Heart left ventricle (tissue), 16 donors: ENCODE measurements at regions not wholly inside any gene's neighbourhood (a gene's known extent, or its start where the extent isn't known, plus 50 kb on each side); places are given as distances from the start of the nearest gene placed in this dataset.

Experiments
- ATAC-seq, 4 donors: fragments of 200-7000 bp; cut with Tn5 transposase; one replicate each; pipeline ENCODE4 v1.9.1; 2020 to 2022; ENCODE audit warnings: moderate library complexity in 4 of 4, mild to moderate bottlenecking in 3 of 4, moderate number of reproducible peaks in 1 of 4
- DNase-seq, 5 donors: peaks; one replicate each; pipeline ENCODE4 v3.0.0-alpha.2; 2020
- H3K27ac ChIP-seq, 12 donors: fragments of 200-600 bp; sonication (generic) in 4 of 12; one replicate each; pipeline versions ENCODE4 v1.5.0 to v1.8.0; 2016 to 2022; ENCODE audit warnings: mild to moderate bottlenecking in 2 of 12
- H3K27me3 ChIP-seq, 9 donors: fragments of 200-600 bp; sonication (generic) in 2 of 9; one replicate each; pipeline versions ENCODE4 v1.5.1 to v1.8.0; 2016 to 2022; ENCODE audit warnings: mild to moderate bottlenecking in 3 of 9
- H3K36me3 ChIP-seq, 9 donors: fragments of 200-600 bp; sonication (generic) in 2 of 9; one replicate each; pipeline versions ENCODE4 v1.5.0 to v1.8.0; 2018 to 2022; ENCODE audit warnings: mild to moderate bottlenecking in 2 of 9
- H3K4me1 ChIP-seq, 12 donors: fragments of 200-600 bp; sonication (generic) in 4 of 12; one replicate each; pipeline versions ENCODE4 v1.5.0 to v1.8.0; 2016 to 2022; ENCODE audit warnings: mild to moderate bottlenecking in 3 of 12
- H3K4me3 ChIP-seq, 12 donors: fragments of 200-600 bp; sonication (generic) in 4 of 12; one replicate each; pipeline versions ENCODE4 v1.5.0 to v1.8.0; 2017 to 2022; ENCODE audit warnings: mild to moderate bottlenecking in 9 of 12, moderate library complexity in 4 of 12
- H3K9me3 ChIP-seq, 12 donors: fragments of 200-600 bp; sonication (generic) in 4 of 12; one replicate each; pipeline versions ENCODE4 v1.5.0 to v1.8.0; 2016 to 2022; ENCODE audit warnings: mild to moderate bottlenecking in 1 of 12
- CTCF ChIP-seq, 12 donors: fragments of 200-600 bp; sonication (generic) in 4 of 12; IDR thresholded peaks; one replicate each; pipeline versions ENCODE4 v1.5.0 to v1.8.0; 2018 to 2022; ENCODE audit warnings: antibody characterized with exemption in 12 of 12, mild to moderate bottlenecking in 5 of 12
- POLR2A ChIP-seq, 2 donors: fragments of 450-650 bp; IDR thresholded peaks; one replicate each; pipeline ENCODE4 v1.6.1; 2017; ENCODE audit warnings: antibody characterized with exemption in 2 of 2, mild to moderate bottlenecking in 2 of 2, moderate library complexity in 2 of 2
- WGBS, 4 donors: extraction: QIAGEN DNeasy Blood & Tissue Kit in 2 of 4; methylation state at CpG; one replicate each; pipeline versions ENCODE4 v1.1.5 to v1.1.7; 2013 to 2018; 5-methylcytosine and 5-hydroxymethylcytosine counted together
- intact Hi-C, 10 donors: fragments of 100-400 bp; cut with DNase I; formaldehyde crosslinking; loops; one replicate each; pipeline versions ENCODE4 v1.11.1 to v1.14.2; 2022
- donor health status: ischemic (EF 13 %, LVEDD 7.1; RV severe dilation, severe dysfunction).
- donor health status: healthy with polysubstance abuse.
- donor health status: DM: no; HTN: yes; CAD: no.
- donor health status: DM: no; HTN: no; CAD: no.
- donor health status: ischemic (EF 25% LVEDD 6.9; RV normal size, moderate dysfunction).
- donor health status: ischemic (EF 25% LVEDD 5.7; RV mildly dilated, moderate dysfunction).
- donor health status: healthy.
- donor health status: DM: yes; HTN: yes; CAD: no.
- donor health status: ischemic (EF 35%, LVEDD 5.7; RV mildly dilated, moderate dysfunction).
- donor health status: nonischemic (EF 11% LVEDD 7.7; RV severe dilation, severe dysfunction).
- donor health status: DM: yes; HTN: yes; CAD: no.
- donor health status: PGD.
- donor health status: ischemic (EF 29% LVEDD 5.4; RV normal size, mild dysfunction).
- donor health status: nonischemic (EF 23%, LVEDD 6.1; RV moderate dilation, normal function).

GRCh38 chr7:156101355-156101754 lies 289.1 kb upstream of the SHH start:
- 89 to 97% (median 94%) methylated on average over 6 of the region's 6 CpGs for WGBS, 4 donors
- Histone ChIP-seq H3K36me3 (no peaks in the 10 kb centered on the region), H3K4me1 (no peaks in the 10 kb centered on the region), H3K9me3 (no peaks in the 10 kb centered on the region), H3K27ac (no peak overlapping the region), H3K4me3 (no peak overlapping the region), H3K27me3 (peaks cover 0 to 15% (median 0%) of the 10 kb centered on the region in 9 donors)
- DNase-seq = no peak
- intact Hi-C loops = no loop called here
- no peak for ATAC-seq
- no peak for TF ChIP-seq CTCF (IDR thresholded peaks at IDR 0.05)
- no peak for TF ChIP-seq POLR2A (IDR thresholded peaks at IDR 0.05)

GRCh38 chr7:156100086-156100485 lies 287.8 kb upstream of the SHH start:
- H3K9me3 ChIP-seq = no peaks in the 10 kb centered on the region
- H3K27ac ChIP-seq = no peak overlapping the region
- no peak for ATAC-seq
- intact Hi-C loops = no loop called here
- H3K4me3 ChIP-seq = no peak overlapping the region
- no peaks in the 10 kb centered on the region for H3K36me3 ChIP-seq
- no peak for TF ChIP-seq POLR2A (IDR thresholded peaks at IDR 0.05)
- no peak for TF ChIP-seq CTCF (IDR thresholded peaks at IDR 0.05)
- WGBS, 4 donors = 62 to 69% (median 64%) methylated on average over 3 to 6 of the region's 6 CpGs
- H3K4me1 ChIP-seq = no peaks in the 10 kb centered on the region
- no peak for DNase-seq
- peaks cover 0 to 18% (median 0%) of the 10 kb centered on the region in 9 donors for H3K27me3 ChIP-seq

- TF ChIP-seq POLR2A (IDR thresholded peaks at IDR 0.05) = no peak
- no peak for TF ChIP-seq CTCF (IDR thresholded peaks at IDR 0.05)
- no peaks in the 10 kb centered on the region for H3K36me3 ChIP-seq
- no peak overlapping the region for H3K27ac ChIP-seq
- no peak overlapping the region for H3K4me3 ChIP-seq
- 85 to 89% (median 86%) methylated on average over 10 of the region's 10 CpGs for WGBS, 4 donors
- intact Hi-C loops = no loop called here
- H3K4me1 ChIP-seq = no peaks in the 10 kb centered on the region
- no peaks in the 10 kb centered on the region for H3K9me3 ChIP-seq
- DNase-seq (no peak), ATAC-seq (no peak)
- H3K27me3 ChIP-seq = peaks cover 0 to 21% (median 2%) of the 10 kb centered on the region in 9 donors
These were observed 286.8 kb upstream of the SHH start for GRCh38 chr7:156099085-156099484.

GRCh38 chr7:156096771-156097538 lies 284.7 kb upstream of the SHH start:
- intact Hi-C loops = no loop called here
- no peak for DNase-seq
- no peak overlapping the region for H3K4me3 ChIP-seq
- H3K27ac ChIP-seq = no peak overlapping the region
- H3K36me3 ChIP-seq = no peaks in the 10 kb centered on the region
- no peak for ATAC-seq
- H3K9me3 ChIP-seq = no peaks in the 10 kb centered on the region
- no peak for TF ChIP-seq CTCF (IDR thresholded peaks at IDR 0.05)
- TF ChIP-seq POLR2A (IDR thresholded peaks at IDR 0.05) = no peak
- no peaks in the 10 kb centered on the region for H3K4me1 ChIP-seq
- H3K27me3 ChIP-seq = peaks cover 0 to 23% (median 2%) of the 10 kb centered on the region in 9 donors
- WGBS, 4 donors = 68 to 75% (median 71%) methylated on average over 15 to 20 of the region's 20 CpGs
